ENCODE measurements at regions not wholly inside any gene's neighbourhood (a gene's known extent, or its start where the extent isn't known, plus 50 kb on each side); places are given as distances from the start of the nearest gene placed in this dataset.

GRCh38 chr12:76199808-76200207, 115.3 kb upstream of the NAP1L1 start:
- intact Hi-C loops (cut with DNase I; ENCODE audit: low total_unique reads), result no loop called here
- TF ChIP-seq POLR2A (IDR thresholded peaks at IDR 0.05) (no peak), CTCF (IDR thresholded peaks at IDR 0.05) (no peak)
- no peak for DNase-seq
- Histone ChIP-seq H3K27me3 (no peaks in the 10 kb centered on the region), H3K27ac (no peak overlapping the region), H3K4me3 (no peak overlapping the region), H3K9me3 (peaks cover 0 to 4% of the 10 kb centered on the region in 2 donors), H3K4me1 (no peaks in the 10 kb centered on the region), H3K36me3 (no peaks in the 10 kb centered on the region)

- H3K27ac ChIP-seq, result no peak overlapping the region
- intact Hi-C loops (cut with DNase I; ENCODE audit: low total_unique reads), result no loop called here
- no peak for DNase-seq
- H3K4me3 ChIP-seq, result no peak overlapping the region
- peaks cover 0 to 4% of the 10 kb centered on the region in 2 donors for H3K9me3 ChIP-seq
- TF ChIP-seq POLR2A (IDR thresholded peaks at IDR 0.05) (no peak), CTCF (IDR thresholded peaks at IDR 0.05) (no peak)
- H3K36me3 ChIP-seq, result no peaks in the 10 kb centered on the region
- no peaks in the 10 kb centered on the region for H3K27me3 ChIP-seq
- no peaks in the 10 kb centered on the region for H3K4me1 ChIP-seq
Observed at GRCh38 chr12:76198839-76199238, 114.4 kb upstream of the NAP1L1 start.

- Histone ChIP-seq H3K36me3 (no peaks in the 10 kb centered on the region), H3K27me3 (no peaks in the 10 kb centered on the region), H3K9me3 (peaks cover 0 to 4% of the 10 kb centered on the region in 2 donors), H3K4me1 (no peaks in the 10 kb centered on the region), H3K27ac (no peak overlapping the region), H3K4me3 (no peak overlapping the region)
- no peak for DNase-seq
- TF ChIP-seq CTCF (IDR thresholded peaks at IDR 0.05) (no peak), POLR2A (IDR thresholded peaks at IDR 0.05) (no peak)
- intact Hi-C loops (cut with DNase I; ENCODE audit: low total_unique reads), result no loop called here
Observed at GRCh38 chr12:76197283-76197682, 112.8 kb upstream of the NAP1L1 start.

- no peak overlapping the region for H3K27ac ChIP-seq
- H3K36me3 ChIP-seq, result no peaks in the 10 kb centered on the region
- no peak overlapping the region for H3K4me3 ChIP-seq
- TF ChIP-seq POLR2A (IDR thresholded peaks at IDR 0.05), result no peak
- no peak for TF ChIP-seq CTCF (IDR thresholded peaks at IDR 0.05)
- intact Hi-C loops (cut with DNase I; ENCODE audit: low total_unique reads), result no loop called here
- peaks cover 0 to 4% of the 10 kb centered on the region in 2 donors for H3K9me3 ChIP-seq
- H3K27me3 ChIP-seq, result no peaks in the 10 kb centered on the region
- DNase-seq, result no peak
- no peaks in the 10 kb centered on the region for H3K4me1 ChIP-seq
Observed at GRCh38 chr12:76195920-76196319, 111.4 kb upstream of the NAP1L1 start.

- intact Hi-C loops (cut with DNase I; ENCODE audit: low total_unique reads), result no loop called here
- TF ChIP-seq CTCF (IDR thresholded peaks at IDR 0.05) (no peak), POLR2A (IDR thresholded peaks at IDR 0.05) (no peak)
- H3K36me3 ChIP-seq, result no peaks in the 10 kb centered on the region
- no peak for DNase-seq
- no peaks in the 10 kb centered on the region for H3K4me1 ChIP-seq
- no peak overlapping the region for H3K27ac ChIP-seq
- H3K9me3 ChIP-seq, result peaks cover 0 to 2% of the 10 kb centered on the region in 2 donors
- no peak overlapping the region for H3K4me3 ChIP-seq
- H3K27me3 ChIP-seq, result no peaks in the 10 kb centered on the region
Observed at GRCh38 chr12:76194724-76195123, 110.2 kb upstream of the NAP1L1 start.

Data from uterus (tissue), 3 donors.